Umbilical cord (tissue), 1 donor: ENCODE measurements at regions not wholly inside any gene's neighbourhood (a gene's known extent, or its start where the extent isn't known, plus 50 kb on each side); places are given as distances from the start of the nearest gene placed in this dataset.

Source experiments
- DNase-seq: peaks from one replicate; pipeline ENCODE4 v3.0.0-alpha.2; 2015; ENCODE audit warnings: low spot score

GRCh38 chr7:42452356-42452755 lies 215.3 kb upstream of the GLI3 start:
- no peak for DNase-seq

DNA sequence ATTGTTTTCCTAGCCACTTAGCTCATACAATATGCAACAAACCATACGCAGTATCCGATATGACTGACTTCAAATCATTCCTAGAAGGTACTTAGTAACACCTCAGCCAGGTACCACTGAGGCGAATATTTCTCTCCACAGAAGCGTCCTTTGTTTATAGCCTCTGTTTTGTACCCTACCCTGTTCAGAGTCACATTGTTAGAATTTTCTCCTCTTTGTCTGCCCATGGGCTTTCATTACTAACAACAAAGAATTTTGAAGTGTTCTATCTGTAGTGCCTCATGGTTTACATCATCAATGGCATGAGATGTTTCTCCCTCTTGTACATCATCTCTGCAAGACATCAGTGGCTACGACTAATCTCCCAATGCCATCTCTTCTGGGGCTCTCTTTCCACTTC lies 212.4 kb upstream of the GLI3 start:
- DNase-seq = no peak

DNA sequence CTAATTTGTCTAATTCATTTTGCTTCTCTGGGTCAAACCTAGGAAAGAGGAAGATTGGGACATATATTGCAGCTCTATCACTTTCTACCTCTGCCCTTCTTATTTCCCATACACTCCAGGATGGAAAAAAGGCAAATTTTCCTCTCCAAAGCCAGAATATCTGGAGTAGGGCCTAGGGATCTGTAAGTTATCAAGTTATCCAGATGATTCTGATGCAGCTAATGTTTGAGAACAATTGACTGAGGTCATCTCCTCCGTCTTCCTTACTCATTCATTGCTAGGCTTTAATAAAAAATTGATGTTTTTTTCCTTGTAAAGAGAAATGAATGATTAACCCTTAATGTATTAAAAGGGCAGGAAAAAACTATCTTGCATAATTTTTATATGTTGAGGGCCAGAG lies 211.9 kb upstream of the GLI3 start:
- DNase-seq = no peak

- DNase-seq = no peak
Observed at GRCh38 chr7:42445691-42446090, 208.7 kb upstream of the GLI3 start.

DNA sequence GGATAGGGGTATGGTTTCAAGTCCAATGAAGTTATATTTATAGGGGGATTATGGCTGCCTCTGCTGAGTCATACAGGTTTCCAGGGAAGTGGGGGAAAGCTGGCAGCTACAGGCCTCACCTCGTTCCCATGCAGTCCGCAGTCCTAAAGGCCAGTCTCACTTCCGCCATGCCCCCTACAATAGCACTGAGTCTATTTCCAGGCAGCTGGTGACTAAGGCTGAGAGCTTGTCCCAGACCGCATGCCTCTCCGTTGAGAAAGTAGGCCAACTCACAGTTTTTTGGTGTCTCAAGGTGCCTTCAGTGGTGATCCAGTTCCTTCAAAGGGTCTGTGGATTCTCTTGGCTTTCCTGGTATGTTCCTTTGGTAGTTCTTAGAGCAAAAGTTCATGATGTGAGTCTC lies 203.9 kb upstream of the GLI3 start:
- no peak for DNase-seq

DNA sequence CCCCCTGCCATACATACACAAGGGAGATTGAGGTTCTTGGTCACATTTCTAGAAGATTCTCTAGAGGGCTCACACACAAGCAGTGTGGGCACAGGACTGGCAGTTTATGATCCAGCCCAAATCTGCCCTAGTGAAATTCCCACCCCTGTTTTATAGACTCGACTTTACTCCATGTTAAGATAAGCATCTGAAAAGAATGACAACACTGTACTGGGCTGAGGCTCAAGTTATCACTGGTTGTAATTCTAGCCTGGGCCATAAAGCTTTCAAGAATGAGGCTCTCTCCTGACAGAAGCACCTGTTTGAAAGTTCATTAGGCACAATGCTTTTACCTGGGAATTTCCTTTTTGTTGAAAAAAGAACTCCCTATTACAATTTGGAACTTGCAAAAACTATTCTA lies 195.6 kb upstream of the GLI3 start:
- DNase-seq = peak; percentile 10

DNA sequence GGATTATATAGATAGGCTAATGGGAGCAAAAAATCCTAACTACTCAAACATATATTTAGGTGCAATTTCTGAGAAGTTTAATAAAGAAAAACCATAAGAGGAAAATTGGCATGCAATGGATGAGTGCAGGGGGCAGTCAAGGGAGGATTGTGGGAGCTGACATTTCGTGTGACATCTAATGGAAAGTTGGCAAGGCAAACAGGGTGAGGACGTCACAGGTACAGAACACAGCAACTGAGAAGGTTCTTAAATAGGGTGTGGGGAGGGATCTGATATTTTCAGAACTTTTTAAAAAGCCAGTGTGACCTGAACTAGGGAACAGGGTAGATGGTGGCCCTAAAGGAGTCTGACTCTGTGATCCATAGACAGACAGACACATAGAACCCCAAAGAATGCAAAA lies 194.9 kb upstream of the GLI3 start:
- no peak for DNase-seq

- no peak for DNase-seq
Observed at GRCh38 chr7:42429339-42429738, 192.3 kb upstream of the GLI3 start.

- no peak for DNase-seq
Observed at GRCh38 chr7:42426163-42426562, 189.2 kb upstream of the GLI3 start.

GRCh38 chr7:42414941-42415505 lies 178.0 kb upstream of the GLI3 start:
- DNase-seq = no peak

DNA sequence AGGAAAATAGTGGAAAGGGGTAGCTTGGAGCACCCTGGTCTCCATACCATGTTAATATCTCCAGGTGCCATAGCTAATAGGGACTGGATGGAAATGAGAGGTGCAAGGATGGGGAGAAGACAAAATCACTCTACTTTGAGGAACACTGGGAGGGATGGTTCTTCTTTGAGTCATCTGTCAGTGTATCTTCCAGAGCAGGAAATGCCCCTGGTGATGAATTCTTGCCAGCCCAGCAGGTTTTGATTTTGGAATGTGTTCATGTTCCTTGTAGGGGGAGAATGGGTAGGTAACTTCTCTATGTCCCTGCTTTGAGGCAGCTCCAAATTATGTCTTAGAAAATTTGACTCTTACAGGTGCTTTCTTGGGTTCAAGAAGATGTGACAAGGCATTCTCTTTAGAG lies 177.0 kb upstream of the GLI3 start:
- DNase-seq = no peak

GRCh38 chr7:42409296-42409695 lies 172.3 kb upstream of the GLI3 start:
- DNase-seq = no peak

DNA sequence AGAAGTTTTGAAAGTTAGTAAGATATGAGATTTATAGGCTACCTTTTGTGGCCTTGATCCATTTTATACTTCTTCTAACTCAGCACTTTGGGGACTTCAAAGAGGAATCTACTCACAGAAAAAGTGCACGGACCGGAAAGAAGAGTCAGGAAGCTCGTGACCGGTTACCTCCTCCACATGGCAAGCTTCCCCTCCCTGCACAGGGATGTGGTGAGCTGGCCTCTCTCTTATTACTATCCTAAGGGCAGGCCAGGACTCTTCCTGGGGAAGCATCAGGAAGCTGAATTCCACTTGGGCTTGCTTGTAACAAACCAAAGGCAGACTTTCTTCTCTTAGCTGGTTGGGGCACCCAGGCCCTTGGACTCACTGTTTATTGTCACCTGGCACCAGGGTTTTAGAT lies 170.8 kb upstream of the GLI3 start:
- DNase-seq = peak; percentile 52

- no peak for DNase-seq
Observed at GRCh38 chr7:42407021-42407710, 170.2 kb upstream of the GLI3 start.

GRCh38 chr7:42406358-42406757 lies 169.3 kb upstream of the GLI3 start:
- no peak for DNase-seq

- no peak for DNase-seq
Observed at GRCh38 chr7:42405782-42406181, 168.8 kb upstream of the GLI3 start.

GRCh38 chr7:42403831-42404230 lies 166.8 kb upstream of the GLI3 start:
- DNase-seq = peak; percentile 92

DNA sequence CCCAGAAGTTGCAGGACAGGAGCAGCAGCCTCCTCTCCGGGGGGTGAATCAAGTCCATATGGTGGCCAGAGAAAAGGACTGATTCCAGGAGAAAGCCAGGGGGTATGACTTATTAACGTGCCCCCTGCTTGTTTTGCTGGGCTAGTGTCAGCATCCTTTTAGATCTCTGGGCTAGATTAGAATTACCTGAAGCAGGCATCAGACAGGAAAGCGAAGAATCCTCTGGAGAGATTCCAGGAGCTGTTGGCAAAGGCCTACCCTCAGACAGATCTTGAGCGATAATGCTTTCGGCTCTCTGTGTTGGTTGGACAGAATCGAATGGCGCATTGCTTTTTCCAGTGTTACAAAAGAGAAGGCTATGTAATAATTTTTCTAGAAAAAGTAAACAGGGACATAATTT lies 164.0 kb upstream of the GLI3 start:
- no peak for DNase-seq

DNA sequence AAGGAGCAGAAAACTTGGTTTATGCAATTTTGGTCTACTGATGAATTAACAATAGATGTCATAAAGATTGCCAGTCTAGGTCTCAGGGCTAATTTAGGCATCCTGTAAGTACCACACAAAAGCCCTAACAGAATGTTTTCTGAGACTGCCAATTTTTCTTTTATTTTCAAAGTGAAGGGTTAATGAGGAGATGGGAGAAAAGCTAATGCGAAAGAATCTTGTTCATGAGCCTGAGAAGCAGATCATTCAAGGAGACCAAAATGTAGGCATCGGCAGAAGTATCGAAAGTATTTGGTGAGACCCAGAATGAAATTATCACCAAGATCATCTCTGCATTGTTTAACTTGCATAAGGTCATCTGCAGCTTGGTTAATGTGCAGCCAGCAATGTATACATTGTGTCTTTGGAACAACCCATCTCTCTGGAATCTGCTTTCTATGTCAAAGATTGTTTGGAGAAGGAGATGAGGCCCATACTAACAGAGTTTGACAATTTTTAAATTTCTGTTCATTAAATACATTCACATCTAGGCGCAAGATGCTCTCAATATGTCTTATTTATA lies 163.3 kb upstream of the GLI3 start:
- no peak for DNase-seq

- DNase-seq = no peak
Observed at GRCh38 chr7:42395607-42396006, 158.6 kb upstream of the GLI3 start.

- no peak for DNase-seq
Observed at GRCh38 chr7:42392826-42393225, 155.8 kb upstream of the GLI3 start.

GRCh38 chr7:42389697-42390096 lies 152.7 kb upstream of the GLI3 start:
- no peak for DNase-seq

DNA sequence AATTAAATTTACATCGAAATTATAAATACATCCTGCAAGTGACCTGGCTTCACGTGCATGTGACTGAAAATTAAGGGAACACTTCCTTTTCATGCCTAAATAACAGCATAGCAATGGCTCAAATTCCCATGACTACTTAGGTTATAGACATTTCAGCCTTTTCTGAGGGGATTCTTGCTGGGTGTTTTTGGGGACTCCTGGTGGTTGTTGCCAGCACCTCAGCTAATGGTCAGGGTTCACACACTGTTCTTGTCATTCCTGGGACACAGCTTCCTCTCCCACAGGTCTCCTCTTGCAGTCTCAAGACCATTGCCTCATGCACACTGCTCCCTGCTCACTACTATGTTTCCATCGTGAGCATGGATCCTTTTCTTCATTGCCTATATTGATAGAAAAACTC lies 148.9 kb upstream of the GLI3 start:
- DNase-seq = no peak

GRCh38 chr7:42381161-42381560 lies 144.2 kb upstream of the GLI3 start:
- no peak for DNase-seq
